Tibial nerve (tissue), 4 donors: ENCODE measurements at regions not wholly inside any gene's neighbourhood (a gene's known extent, or its start where the extent isn't known, plus 50 kb on each side); places are given as distances from the start of the nearest gene placed in this dataset.

Experiments
- DNase-seq, 2 donors: peaks; one replicate each; pipeline ENCODE4 v3.0.0-alpha.2; 2019; ENCODE audit warnings: low spot score in 2 of 2
- H3K27ac ChIP-seq, 4 donors: fragments of 200-600 bp; sonication (generic) in 3 of 4; one replicate each; pipeline ENCODE4 v1.5.1; 2017 to 2019; ENCODE audit warnings: mild to moderate bottlenecking in 1 of 4
- H3K27me3 ChIP-seq, 2 donors: fragments of 200-600 bp; sonication (generic) in 1 of 2; one replicate each; pipeline versions ENCODE4 v1.5.1 to v1.6.0; 2017 to 2019
- H3K36me3 ChIP-seq, 3 donors: fragments of 200-600 bp; sonication (generic); one replicate each; pipeline ENCODE4 v1.5.1; 2018 to 2019
- H3K4me1 ChIP-seq, 4 donors: fragments of 200-600 bp; sonication (generic) in 3 of 4; one replicate each; pipeline ENCODE4 v1.5.1; 2017 to 2019
- H3K4me3 ChIP-seq, 4 donors: fragments of 200-600 bp; sonication (generic) in 3 of 4; one replicate each; pipeline ENCODE4 v1.5.1; 2017 to 2019; ENCODE audit warnings: mild to moderate bottlenecking in 1 of 4, moderate library complexity in 1 of 4
- H3K9me3 ChIP-seq, 4 donors: fragments of 200-600 bp; sonication (generic) in 3 of 4; one replicate each; pipeline ENCODE4 v1.5.1; 2017 to 2019
- CTCF ChIP-seq, 5 experiments: fragments of 200-600 bp in 3 of 5; fragments of 450-650 bp in 2 of 5; sonication (generic) in 3 of 5; IDR thresholded peaks; one replicate each; pipeline ENCODE4 v1.5.1; 2016 to 2019; ENCODE audit warnings: antibody characterized with exemption in 5 of 5, mild to moderate bottlenecking in 3 of 5, moderate library complexity in 2 of 5
- EP300 ChIP-seq, 2 donors: sonication (generic); formaldehyde crosslinking; IDR thresholded peaks; one replicate each; pipeline ENCODE4 v1.6.1; 2017; ENCODE audit warnings: antibody characterized with exemption in 2 of 2, mild to moderate bottlenecking in 1 of 2
- POLR2A ChIP-seq, 2 donors: fragments of 450-650 bp; IDR thresholded peaks; one replicate each; pipeline ENCODE4 v1.6.1; 2017; ENCODE audit warnings: antibody characterized with exemption in 2 of 2, mild to moderate bottlenecking in 2 of 2, moderate library complexity in 2 of 2
- WGBS, 2 donors: methylation state at CpG; one replicate each; pipeline ENCODE4 v1.1.5; 2018; 5-methylcytosine and 5-hydroxymethylcytosine counted together

- peaks cover 0 to 18% (median 0%) of the 10 kb centered on the region in 4 donors for H3K4me1 ChIP-seq
- no peak for DNase-seq
- WGBS, 2 donors = 83 to 89% methylated on average over 1 of the region's 1 CpG
- H3K36me3 ChIP-seq = peaks cover 0 to 14% (median 0%) of the 10 kb centered on the region in 3 donors
- H3K27me3 ChIP-seq = no peaks in the 10 kb centered on the region
- H3K9me3 ChIP-seq = no peaks in the 10 kb centered on the region
- no peak overlapping the region for H3K4me3 ChIP-seq
- no peak for TF ChIP-seq EP300 (IDR thresholded peaks at IDR 0.05)
- TF ChIP-seq CTCF (IDR thresholded peaks at IDR 0.05) = no peak
- TF ChIP-seq POLR2A (IDR thresholded peaks at IDR 0.05) = no peak
- no peak overlapping the region for H3K27ac ChIP-seq
Measured at GRCh38 chr1:222938986-222939385, 124.1 kb downstream of the DISP1 start.

- Histone ChIP-seq H3K9me3 (no peaks in the 10 kb centered on the region), H3K36me3 (peaks cover 0 to 16% (median 0%) of the 10 kb centered on the region in 3 donors), H3K27me3 (no peaks in the 10 kb centered on the region), H3K4me3 (no peak overlapping the region), H3K27ac (no peak overlapping the region), H3K4me1 (peaks cover 0 to 18% (median 0%) of the 10 kb centered on the region in 4 donors)
- no peak for DNase-seq
- WGBS, 2 donors = 84 to 95% methylated on average over 5 of the region's 5 CpGs
- TF ChIP-seq CTCF (IDR thresholded peaks at IDR 0.05) (no peak), POLR2A (IDR thresholded peaks at IDR 0.05) (no peak), EP300 (IDR thresholded peaks at IDR 0.05) (no peak)
Measured at GRCh38 chr1:222940095-222940494, 125.3 kb downstream of the DISP1 start.

- TF ChIP-seq POLR2A (IDR thresholded peaks at IDR 0.05) = no peak
- TF ChIP-seq CTCF (IDR thresholded peaks at IDR 0.05) = no peak
- TF ChIP-seq EP300 (IDR thresholded peaks at IDR 0.05) = no peak
- Histone ChIP-seq H3K9me3 (no peaks in the 10 kb centered on the region), H3K27me3 (no peaks in the 10 kb centered on the region), H3K27ac (no peak overlapping the region), H3K36me3 (peaks cover 0 to 16% (median 0%) of the 10 kb centered on the region in 3 donors), H3K4me1 (peaks cover 0 to 23% (median 0%) of the 10 kb centered on the region in 4 donors), H3K4me3 (no peak overlapping the region)
- WGBS, 2 donors = 59 to 64% methylated on average over 2 of the region's 2 CpGs
- no peak for DNase-seq
Measured at GRCh38 chr1:222940906-222941305, 126.1 kb downstream of the DISP1 start.

- DNase-seq = no peak
- Histone ChIP-seq H3K27me3 (no peaks in the 10 kb centered on the region), H3K4me1 (peaks cover 0 to 23% (median 0%) of the 10 kb centered on the region in 4 donors), H3K27ac (no peak overlapping the region), H3K4me3 (no peak overlapping the region), H3K9me3 (no peaks in the 10 kb centered on the region), H3K36me3 (peaks cover 0 to 16% (median 0%) of the 10 kb centered on the region in 3 donors)
- 72 to 87% methylated on average over 1 of the region's 1 CpG for WGBS, 2 donors
- no peak for TF ChIP-seq EP300 (IDR thresholded peaks at IDR 0.05)
- TF ChIP-seq CTCF (IDR thresholded peaks at IDR 0.05) = no peak
- no peak for TF ChIP-seq POLR2A (IDR thresholded peaks at IDR 0.05)
Measured at GRCh38 chr1:222941425-222941824, 126.6 kb downstream of the DISP1 start.

- Histone ChIP-seq H3K27me3 (no peaks in the 10 kb centered on the region), H3K27ac (no peak overlapping the region), H3K4me1 (peaks cover 0 to 7% (median 0%) of the 10 kb centered on the region in 4 donors), H3K9me3 (no peaks in the 10 kb centered on the region), H3K4me3 (no peak overlapping the region), H3K36me3 (peaks cover 0 to 21% (median 0%) of the 10 kb centered on the region in 3 donors)
- TF ChIP-seq EP300 (IDR thresholded peaks at IDR 0.05) (no peak), CTCF (IDR thresholded peaks at IDR 0.05) (no peak), POLR2A (IDR thresholded peaks at IDR 0.05) (no peak)
- no peak for DNase-seq
- whole genome bisulfite sequencing, 2 donors = 81 to 95% methylated on average over 1 of the region's 1 CpG
Measured at GRCh38 chr1:222946436-222946835, 131.6 kb downstream of the DISP1 start.
